Astrocyte of the spinal cord (primary cell): ENCODE measurements at regions not wholly inside any gene's neighbourhood (a gene's known extent, or its start where the extent isn't known, plus 50 kb on each side); places are given as distances from the start of the nearest gene placed in this dataset.
A peak's percentile ranks its signal among the peaks of the same experiment; 100 is the strongest.
"Not testable (repeated sequence)": the region's sequence is repeated elsewhere in the genome, so short reads cannot be mapped to it uniquely, and the experiment has no call there.

Source experiments
- DNase-seq: peaks from one replicate; pipeline ENCODE4 v3.0.0; 2011; ENCODE audit warnings: low read depth, low spot score
- H3K4me3 ChIP-seq: 2 replicates; pipeline ENCODE4 v1.5.1; 2011; ENCODE audit warnings: low read depth, mild to moderate bottlenecking, low read length, moderate library complexity
- in situ Hi-C: cut with HindIII; loops from 2 replicates; pipeline ENCODE4 v1.10.0; 2017; ENCODE audit warnings: low sequenced_read_pairs
- TF ChIP-seq, protein P1 (sequence below): IDR thresholded peaks from 2 replicates; pipeline ENCODE4 v1.5.1; 2012; ENCODE audit warnings: low read depth, mild to moderate bottlenecking, low read length, inconsistent platforms

GRCh38 chrX:125205133-125205917, 114.3 kb upstream of the TEX13C start:
- H3K4me3 ChIP-seq = peak overlapping the region; percentile 26
- peak; percentile 45 for DNase-seq
- TF ChIP-seq, protein P1, sequence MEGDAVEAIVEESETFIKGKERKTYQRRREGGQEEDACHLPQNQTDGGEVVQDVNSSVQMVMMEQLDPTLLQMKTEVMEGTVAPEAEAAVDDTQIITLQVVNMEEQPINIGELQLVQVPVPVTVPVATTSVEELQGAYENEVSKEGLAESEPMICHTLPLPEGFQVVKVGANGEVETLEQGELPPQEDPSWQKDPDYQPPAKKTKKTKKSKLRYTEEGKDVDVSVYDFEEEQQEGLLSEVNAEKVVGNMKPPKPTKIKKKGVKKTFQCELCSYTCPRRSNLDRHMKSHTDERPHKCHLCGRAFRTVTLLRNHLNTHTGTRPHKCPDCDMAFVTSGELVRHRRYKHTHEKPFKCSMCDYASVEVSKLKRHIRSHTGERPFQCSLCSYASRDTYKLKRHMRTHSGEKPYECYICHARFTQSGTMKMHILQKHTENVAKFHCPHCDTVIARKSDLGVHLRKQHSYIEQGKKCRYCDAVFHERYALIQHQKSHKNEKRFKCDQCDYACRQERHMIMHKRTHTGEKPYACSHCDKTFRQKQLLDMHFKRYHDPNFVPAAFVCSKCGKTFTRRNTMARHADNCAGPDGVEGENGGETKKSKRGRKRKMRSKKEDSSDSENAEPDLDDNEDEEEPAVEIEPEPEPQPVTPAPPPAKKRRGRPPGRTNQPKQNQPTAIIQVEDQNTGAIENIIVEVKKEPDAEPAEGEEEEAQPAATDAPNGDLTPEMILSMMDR = peak; percentile 10
- in situ Hi-C loops = no loop called here

- TF ChIP-seq, protein P1 = peak; percentile 7
- in situ Hi-C loops = no loop called here
- H3K4me3 ChIP-seq = peak overlapping the region; percentile 26
- DNase-seq = peak; percentile 3
These were observed 113.6 kb upstream of the TEX13C start for GRCh38 chrX:125205918-125206665.

DNA sequence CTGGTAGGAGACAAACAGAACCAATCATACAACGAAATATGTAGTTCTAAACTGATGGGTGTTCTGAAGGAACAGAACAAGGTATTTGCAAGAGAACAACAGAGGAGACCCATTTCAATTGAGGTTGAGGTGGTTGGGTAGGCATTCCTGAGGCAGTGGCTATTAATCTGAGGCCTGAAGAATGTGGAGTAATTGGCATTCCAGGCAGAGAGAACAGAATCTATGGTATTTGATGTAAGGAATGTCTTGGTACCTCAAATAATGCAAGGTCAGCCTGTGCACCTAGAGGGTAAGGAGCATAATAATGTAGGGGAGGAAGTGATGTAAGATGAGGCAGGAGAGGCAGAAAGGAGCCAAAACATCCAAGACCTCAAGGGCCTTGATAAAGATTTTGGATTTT, 109.5 kb upstream of the TEX13C start:
- H3K4me3 ChIP-seq = no peak overlapping the region
- in situ Hi-C loops = no loop called here
- DNase-seq = no peak
- TF ChIP-seq, protein P1 = no peak

DNA sequence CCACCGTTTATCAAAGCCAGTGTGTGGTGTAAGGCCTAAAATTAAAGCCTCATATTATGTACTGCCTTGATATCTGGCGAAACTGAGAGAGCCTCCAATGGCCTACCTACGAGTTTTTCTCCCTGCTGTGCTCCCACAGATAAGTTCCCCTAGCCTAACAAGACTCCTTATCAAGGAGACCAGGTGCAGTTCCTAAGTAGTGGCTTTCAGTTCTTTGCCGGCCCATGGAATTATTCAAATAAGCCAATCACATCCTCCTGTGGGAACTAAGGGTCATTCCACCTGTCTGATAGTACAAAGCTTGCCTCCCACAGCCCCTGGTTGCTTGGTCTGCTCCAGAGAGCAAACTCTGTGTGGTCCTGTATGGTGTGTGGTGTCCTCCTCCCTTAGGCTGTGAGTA, 99.8 kb upstream of the TEX13C start:
- TF ChIP-seq, protein P1 = no peak
- H3K4me3 ChIP-seq = no peak overlapping the region
- no peak for DNase-seq
- in situ Hi-C loops = no loop called here

DNA sequence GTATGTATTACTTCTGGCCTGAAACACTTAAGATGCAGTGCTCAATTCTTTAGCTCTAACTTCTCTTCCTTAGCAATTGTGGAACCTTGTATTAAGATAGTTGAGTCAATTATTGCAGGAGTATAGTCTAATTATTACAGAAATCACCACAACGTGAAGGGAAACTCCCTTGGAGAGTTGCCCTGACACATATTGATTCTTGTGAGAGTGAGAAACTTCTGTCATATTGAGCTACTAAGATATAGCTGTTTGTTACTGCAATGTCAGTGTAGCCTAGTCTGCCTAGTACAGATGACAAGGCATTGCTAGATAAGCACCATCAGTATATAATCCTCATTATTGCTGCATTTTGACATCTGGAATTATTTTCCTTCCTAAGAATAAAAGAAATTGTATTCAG, 82.7 kb upstream of the TEX13C start:
- in situ Hi-C loops = no loop called here
- TF ChIP-seq, protein P1 = no peak
- no peak for DNase-seq
- H3K4me3 ChIP-seq = no peak overlapping the region

DNA sequence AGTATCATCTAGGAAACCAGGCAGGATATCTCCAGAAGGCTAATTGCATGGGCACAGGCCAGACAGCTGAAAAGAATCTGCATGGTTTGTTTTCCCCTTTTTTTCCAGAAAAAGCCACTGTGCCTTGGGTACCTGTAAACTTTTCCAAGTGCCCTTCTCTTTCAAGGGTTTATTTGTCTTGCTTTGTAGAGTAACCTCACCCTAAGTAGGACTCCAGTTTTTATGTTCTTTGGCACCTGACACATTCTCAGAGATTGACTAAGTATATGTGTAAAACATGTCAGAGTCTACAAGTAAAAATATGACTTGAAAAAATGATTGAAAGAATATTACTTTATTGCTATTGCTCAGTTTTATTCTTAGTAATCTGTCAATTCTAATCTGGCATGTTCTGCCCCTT, 70.7 kb upstream of the TEX13C start:
- in situ Hi-C loops = no loop called here
- TF ChIP-seq, protein P1 = no peak
- DNase-seq = no peak

DNA sequence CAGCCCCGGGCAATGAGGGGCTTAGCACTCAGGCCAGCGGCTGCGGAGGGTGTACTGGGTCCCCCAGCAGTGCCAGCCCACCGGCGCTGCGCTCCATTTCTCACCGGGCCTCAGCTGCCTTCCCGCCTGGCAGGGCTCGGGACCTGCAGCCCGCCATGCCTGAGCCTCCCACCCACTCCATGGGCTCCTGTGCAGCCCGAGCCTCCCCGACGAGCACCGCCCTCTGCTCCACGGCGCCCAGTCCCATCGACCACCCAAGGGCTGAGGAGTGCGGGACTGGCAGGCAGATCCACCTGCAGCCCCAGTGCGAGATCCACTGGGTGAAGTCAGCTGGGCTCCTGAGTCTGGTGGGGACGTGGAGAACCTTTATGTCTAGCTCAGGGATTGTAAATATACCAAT, 63.9 kb upstream of the TEX13C start:
- in situ Hi-C loops, H3K4me3 ChIP-seq, DNase-seq: not testable (repeated sequence)

More for the DNA sequence above, 70.7 kb upstream of the TEX13C start:
- no peak overlapping the region for H3K4me3 ChIP-seq
